GOT3 (cell line): ENCODE measurements at regions not wholly inside any gene's neighbourhood (a gene's known extent, or its start where the extent isn't known, plus 50 kb on each side); places are given as distances from the start of the nearest gene placed in this dataset.

Experiments used
- DNase-seq: peaks from one replicate; lab custom pipeline; 2025; ENCODE audit warnings: mixed read lengths; lab: John Stamatoyannopoulos, UW

GRCh38 chr11:33646629-33647028 lies 54.0 kb downstream of the C11orf91 start:
- no peak for DNase-seq

GRCh38 chr11:33646168-33646567 lies 54.5 kb downstream of the C11orf91 start:
- DNase-seq: no peak

GRCh38 chr11:33645686-33646085 lies 54.9 kb downstream of the C11orf91 start:
- no peak for DNase-seq

- no peak for DNase-seq
These were observed 57.3 kb downstream of the C11orf91 start for GRCh38 chr11:33643167-33643824.

GRCh38 chr11:33642461-33643166 lies 58.0 kb downstream of the C11orf91 start:
- no peak for DNase-seq

- no peak for DNase-seq
These were observed 59.8 kb downstream of the C11orf91 start for GRCh38 chr11:33640730-33641371.

GRCh38 chr11:33638608-33639007 lies 62.0 kb downstream of the C11orf91 start:
- no peak for DNase-seq

- DNase-seq: no peak
These were observed 64.5 kb downstream of the C11orf91 start for GRCh38 chr11:33636104-33636503.

GRCh38 chr11:33635161-33635560 lies 65.5 kb downstream of the C11orf91 start:
- no peak for DNase-seq

GRCh38 chr11:33634291-33634834 lies 66.3 kb downstream of the C11orf91 start:
- no peak for DNase-seq

- no peak for DNase-seq
These were observed 67.2 kb downstream of the C11orf91 start for GRCh38 chr11:33633251-33634003.

GRCh38 chr11:33631749-33632091 lies 68.9 kb downstream of the C11orf91 start:
- DNase-seq: no peak

GRCh38 chr11:33630936-33631748 lies 69.5 kb downstream of the C11orf91 start:
- DNase-seq: no peak

GRCh38 chr11:33624083-33624482 lies 76.5 kb downstream of the C11orf91 start:
- DNase-seq: no peak

- DNase-seq: no peak
These were observed 77.8 kb downstream of the C11orf91 start for GRCh38 chr11:33622806-33623205.

GRCh38 chr11:33622186-33622585 lies 78.4 kb downstream of the C11orf91 start:
- DNase-seq: no peak

GRCh38 chr11:33620423-33621171 lies 80.0 kb downstream of the C11orf91 start:
- no peak for DNase-seq

GRCh38 chr11:33618956-33619355 lies 81.7 kb downstream of the C11orf91 start:
- no peak for DNase-seq

GRCh38 chr11:33618351-33618710 lies 82.3 kb downstream of the C11orf91 start:
- DNase-seq: no peak

- DNase-seq: no peak
These were observed 82.8 kb downstream of the C11orf91 start for GRCh38 chr11:33617672-33618350.
